OCI-LY7 (cell line): ENCODE measurements at regions not wholly inside any gene's neighbourhood (a gene's known extent, or its start where the extent isn't known, plus 50 kb on each side); places are given as distances from the start of the nearest gene placed in this dataset.

ENCODE experiments used
- BruUV-seq: library from RNA; stranded (reverse); fragments of 400-500 nt; replicated peaks from 2 replicates; lab custom pipeline; 2021; lab: Mats Ljungman, UMichigan
- CTCF ChIA-PET: fragments of 300-600 bp; sonication (Branson Sonifier 250); formaldehyde crosslinking; loops from one replicate; lab custom pipeline; 2022; ENCODE audit warnings: antibody characterized with exemption; ENCODE audit not compliant: unreplicated experiment; lab: Charles Lee
- POLR2A ChIA-PET: fragments of 300-600 bp; sonication (Branson Sonifier 250); formaldehyde crosslinking; loops from one replicate; lab custom pipeline; 2022; ENCODE audit warnings: antibody characterized with exemption; lab: Charles Lee
- DNase-seq: peaks from one replicate; pipeline ENCODE4 v3.0.0-alpha.2; 2015; ENCODE audit warnings: low spot score
- H2AFZ ChIP-seq: fragments of 200-600 bp; sonication (generic), shearing (Covaris generic); 2 replicates; pipeline ENCODE4 v1.6.1; 2014; ENCODE audit warnings: mild to moderate bottlenecking, antibody characterized with exemption, low read length, moderate library complexity
- H3K27ac ChIP-seq: fragments of 200-600 bp; sonication (generic); 2 replicates; pipeline ENCODE4 v1.5.1; 2014; ENCODE audit warnings: mixed run types, low read depth, mild to moderate bottlenecking, moderate library complexity, low read length, inconsistent platforms; ENCODE audit not compliant: poor library complexity, severe bottlenecking
- H3K36me3 ChIP-seq: fragments of 200-600 bp; sonication (generic); 2 replicates; pipeline ENCODE4 v1.6.1; 2014; ENCODE audit warnings: mild to moderate bottlenecking, antibody characterized with exemption, low read length, moderate library complexity, mixed read lengths; ENCODE audit not compliant: insufficient read depth
- H3K4me1 ChIP-seq: fragments of 200-600 bp; sonication (generic); 2 replicates; pipeline ENCODE4 v1.5.1; 2014; ENCODE audit warnings: mild to moderate bottlenecking, low read length; ENCODE audit not compliant: insufficient read depth, poor library complexity, severe bottlenecking
- H3K4me2 ChIP-seq: fragments of 200-600 bp; sonication (generic); 2 replicates; pipeline ENCODE4 v1.6.1; 2014; ENCODE audit warnings: mild to moderate bottlenecking, low read length
- H3K4me3 ChIP-seq: fragments of 200-600 bp; sonication (generic); 2 replicates; pipeline ENCODE4 v1.5.1; 2014; ENCODE audit warnings: mild to moderate bottlenecking, low read depth, low read length; ENCODE audit not compliant: poor library complexity, severe bottlenecking
- H3K79me2 ChIP-seq: fragments of 200-600 bp; sonication (generic); 2 replicates; pipeline ENCODE4 v1.6.1; 2016; ENCODE audit warnings: low read depth, mild to moderate bottlenecking, low read length, moderate library complexity, mixed read lengths; ENCODE audit not compliant: insufficient read depth
- H3K9me2 ChIP-seq: fragments of 200-600 bp; sonication (generic); 2 replicates; pipeline ENCODE4 v1.6.1; 2016; ENCODE audit warnings: mild to moderate bottlenecking, low read length, mixed read lengths; ENCODE audit not compliant: insufficient read depth
- H3K9me3 ChIP-seq: fragments of 200-600 bp; sonication (generic); 2 replicates; pipeline ENCODE4 v1.6.1; 2014; ENCODE audit warnings: mild to moderate bottlenecking, mixed run types, low read length, mixed read lengths
- H4K20me1 ChIP-seq: fragments of 200-600 bp; sonication (generic); 2 replicates; pipeline ENCODE4 v1.6.1; 2014; ENCODE audit warnings: mild to moderate bottlenecking, antibody characterized with exemption, low read length, moderate library complexity, mixed read lengths; ENCODE audit not compliant: insufficient read depth
- CTCF ChIP-seq: fragments of 200-600 bp; sonication (generic); conservative IDR thresholded peaks from 2 replicates; pipeline ENCODE4 v1.5.1; 2014; ENCODE audit warnings: mild to moderate bottlenecking, antibody characterized with exemption, low read length, moderate library complexity, mixed read lengths
- EZH2phosphoT487 ChIP-seq: fragments of 200-600 bp; sonication (generic); IDR thresholded peaks from 2 replicates; pipeline ENCODE4 v1.6.1; 2018; ENCODE audit warnings: low read depth, borderline replicate concordance, mild to moderate bottlenecking, mixed run types, antibody characterized with exemption, low read length, moderate library complexity, mixed read lengths
- intact Hi-C: fragments of 100-400 bp; cut with micrococcal nuclease; formaldehyde crosslinking; loops from one replicate; pipeline ENCODE4 v1.10.0; 2022; ENCODE audit not compliant: unreplicated experiment

- CTCF ChIA-PET = no interaction called here
Measured at GRCh38 chr5:111673891-111674626, 82.9 kb downstream of the NREP start.

GRCh38 chr5:111672099-111672498, 84.9 kb downstream of the NREP start:
- Histone ChIP-seq H4K20me1 (no peaks in the 10 kb centered on the region), H3K36me3 (no peaks in the 10 kb centered on the region), H3K79me2 (no peaks in the 10 kb centered on the region), H3K4me3 (no peak overlapping the region), H3K9me2 (no peaks in the 10 kb centered on the region), H3K9me3 (no peaks in the 10 kb centered on the region), H3K4me2 (no peak overlapping the region), H3K27ac (no peak overlapping the region), H2AFZ (no peak overlapping the region), H3K4me1 (no peaks in the 10 kb centered on the region)
- DNase-seq = no peak
- intact Hi-C loops = no loop called here
- ChIA-PET POLR2A (interaction anchor here (0.5 to 1.2 kb wide), 3 partner anchors 13 to 373 kb away, joined by 3 to 5 read pairs (median 3); no protein-coding TSS in a partner anchor), CTCF (no interaction called here)
- no peak for TF ChIP-seq CTCF
- TF ChIP-seq EZH2phosphoT487 = no peak
- no TSS peak for BruUV-seq

More at GRCh38 chr5:111673891-111674626, 82.9 kb downstream of the NREP start:
- Histone ChIP-seq H3K79me2 (no peaks in the 10 kb centered on the region), H3K4me3 (no peak overlapping the region), H3K9me3 (no peaks in the 10 kb centered on the region), H4K20me1 (no peaks in the 10 kb centered on the region), H3K27ac (no peak overlapping the region), H3K36me3 (no peaks in the 10 kb centered on the region), H3K4me2 (no peak overlapping the region), H3K4me1 (no peaks in the 10 kb centered on the region), H2AFZ (no peak overlapping the region), H3K9me2 (no peaks in the 10 kb centered on the region)
- TF ChIP-seq CTCF (no peak), EZH2phosphoT487 (no peak)
- no TSS peak for BruUV-seq
- POLR2A ChIA-PET = no interaction called here
- no peak for DNase-seq
- intact Hi-C loops = no loop called here

GRCh38 chr5:111670826-111671492, 86.0 kb downstream of the NREP start:
- Histone ChIP-seq H3K9me2 (no peaks in the 10 kb centered on the region), H3K4me1 (no peaks in the 10 kb centered on the region), H3K27ac (no peak overlapping the region), H3K79me2 (no peaks in the 10 kb centered on the region), H3K36me3 (no peaks in the 10 kb centered on the region), H3K9me3 (no peaks in the 10 kb centered on the region), H3K4me3 (no peak overlapping the region), H4K20me1 (no peaks in the 10 kb centered on the region), H3K4me2 (no peak overlapping the region), H2AFZ (no peak overlapping the region)
- TF ChIP-seq CTCF (peak; percentile 46; the same call in 1 of the 2 replicates), EZH2phosphoT487 (no peak)
- POLR2A ChIA-PET = interaction anchor here (1.2 kb wide), 2 partner anchors 23 to 252 kb away, joined by 3 to 5 read pairs; no protein-coding TSS in a partner anchor
- BruUV-seq = no TSS peak
- CTCF ChIA-PET = no interaction called here
- intact Hi-C loops = no loop called here
- no peak for DNase-seq
